ENCODE measurements at regions not wholly inside any gene's neighbourhood (a gene's known extent, or its start where the extent isn't known, plus 50 kb on each side); places are given as distances from the start of the nearest gene placed in this dataset.

- TF ChIP-seq CTCF (conservative IDR thresholded peaks at IDR 0.05; ENCODE audit: low read depth, low read length): peak; percentile 73
- DNase-seq (ENCODE audit: low read depth): peak; percentile 3
- H3K4me3 ChIP-seq (ENCODE audit: low read depth, low read length): no peak overlapping the region
Measured at GRCh38 chr3:104564045-104564643, 802.6 kb upstream of the ALCAM start.

DNA sequence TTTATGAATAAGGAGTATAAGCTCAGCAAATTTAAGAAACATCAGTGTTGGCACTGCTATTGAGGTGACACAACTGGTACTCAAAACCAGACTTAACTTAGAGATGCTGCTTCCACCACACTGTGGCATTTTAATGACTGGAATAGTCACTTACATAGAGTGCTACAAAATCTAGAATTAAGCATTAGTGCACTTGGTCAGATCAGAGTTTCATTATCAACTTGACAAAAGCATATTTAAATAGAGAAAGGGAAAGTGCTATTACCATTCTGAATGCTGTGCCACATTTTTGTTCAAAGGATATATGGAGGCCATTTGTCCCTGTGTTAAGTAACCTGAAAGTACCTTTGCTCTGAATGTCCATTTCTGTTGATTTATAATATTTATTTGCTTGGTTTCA lies 800.7 kb upstream of the ALCAM start:
- TF ChIP-seq CTCF (conservative IDR thresholded peaks at IDR 0.05; ENCODE audit: low read depth, low read length): no peak
- no peak overlapping the region for H3K4me3 ChIP-seq (ENCODE audit: low read depth, low read length)
- DNase-seq (ENCODE audit: low read depth): no peak

- TF ChIP-seq CTCF (conservative IDR thresholded peaks at IDR 0.05; ENCODE audit: low read depth, low read length): no peak
- H3K4me3 ChIP-seq (ENCODE audit: low read depth, low read length): no peak overlapping the region
Measured at GRCh38 chr3:104575634-104576033, 791.1 kb upstream of the ALCAM start.

GRCh38 chr3:104578558-104578957 lies 788.2 kb upstream of the ALCAM start:
- H3K4me3 ChIP-seq (ENCODE audit: low read depth, low read length): no peak overlapping the region
- no peak for TF ChIP-seq CTCF (conservative IDR thresholded peaks at IDR 0.05; ENCODE audit: low read depth, low read length)
- no peak for DNase-seq (ENCODE audit: low read depth)

More at GRCh38 chr3:104575634-104576033, 791.1 kb upstream of the ALCAM start:
- DNase-seq (ENCODE audit: low read depth): no peak

DNA sequence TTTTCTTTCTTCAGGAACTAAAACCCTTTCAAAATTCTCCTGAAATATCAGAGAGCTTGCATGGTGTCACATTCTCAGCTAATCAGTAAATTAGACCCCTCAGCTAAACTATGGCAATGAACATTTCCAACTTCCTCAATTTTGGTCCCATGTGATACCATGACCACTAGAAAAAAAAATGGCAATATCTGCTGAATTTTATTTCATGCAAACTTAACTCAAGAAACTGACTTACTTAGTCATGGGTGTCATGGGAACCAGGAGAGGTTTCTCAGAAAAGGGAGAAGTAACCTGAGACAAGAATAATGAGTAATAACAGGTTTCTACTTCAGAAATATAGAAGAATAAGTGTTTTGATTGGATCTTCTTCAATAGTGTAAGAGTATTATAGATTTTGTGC lies 784.6 kb upstream of the ALCAM start:
- H3K4me3 ChIP-seq (ENCODE audit: low read depth, low read length): no peak overlapping the region
- DNase-seq (ENCODE audit: low read depth): no peak
- TF ChIP-seq CTCF (conservative IDR thresholded peaks at IDR 0.05; ENCODE audit: low read depth, low read length): no peak

GRCh38 chr3:104584682-104585081 lies 782.0 kb upstream of the ALCAM start:
- H3K4me3 ChIP-seq (ENCODE audit: low read depth, low read length): no peak overlapping the region
- no peak for DNase-seq (ENCODE audit: low read depth)
- TF ChIP-seq CTCF (conservative IDR thresholded peaks at IDR 0.05; ENCODE audit: low read depth, low read length): no peak

- no peak for TF ChIP-seq CTCF (conservative IDR thresholded peaks at IDR 0.05; ENCODE audit: low read depth, low read length)
- no peak overlapping the region for H3K4me3 ChIP-seq (ENCODE audit: low read depth, low read length)
- DNase-seq (ENCODE audit: low read depth): no peak
Measured at GRCh38 chr3:104586344-104586743, 780.4 kb upstream of the ALCAM start.
